D721Med (cell line): ENCODE measurements at regions not wholly inside any gene's neighbourhood (a gene's known extent, or its start where the extent isn't known, plus 50 kb on each side); places are given as distances from the start of the nearest gene placed in this dataset.
"Not testable (repeated sequence)": the region's sequence is repeated elsewhere in the genome, so short reads cannot be mapped to it uniquely, and the experiment has no call there.

Experiments used
- DNase-seq: peaks from one replicate; pipeline ENCODE4 v3.0.0; 2011; ENCODE audit warnings: low spot score; ENCODE audit not compliant: insufficient read length
- FAIRE-seq: peaks from 2 replicates; lab custom pipeline; 2011; peaks lifted over from hg19 to GRCh38; lab: Jason Lieb, UNC
- TF ChIP-seq, protein P1 (sequence below): IDR thresholded peaks from 2 replicates; pipeline ENCODE4 v1.5.1; 2012; ENCODE audit warnings: mild to moderate bottlenecking, control low read depth; ENCODE audit not compliant: insufficient read depth; ENCODE audit errors: missing control alignments

DNA sequence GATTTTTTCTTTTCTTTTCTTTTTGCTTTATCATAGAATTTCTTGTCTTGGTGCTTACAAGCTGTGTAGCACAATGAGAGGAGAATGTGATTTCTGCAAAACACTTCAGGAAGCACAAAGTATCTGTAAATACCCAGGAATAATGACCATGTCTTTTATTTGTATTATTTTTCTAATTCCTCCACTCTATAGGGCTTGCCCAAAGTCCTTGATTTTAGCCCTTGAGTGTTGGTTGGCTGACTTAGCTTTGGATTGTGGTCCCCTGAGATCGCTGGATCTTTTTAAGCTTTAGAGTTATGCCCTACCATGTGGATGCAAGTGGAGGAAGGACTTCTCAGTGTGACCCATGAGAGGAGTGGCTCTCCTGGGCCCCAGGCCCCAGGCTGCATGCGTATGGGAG lies 52.2 kb downstream of the HOXC4 start:
- not testable (repeated sequence) for FAIRE-seq

DNA sequence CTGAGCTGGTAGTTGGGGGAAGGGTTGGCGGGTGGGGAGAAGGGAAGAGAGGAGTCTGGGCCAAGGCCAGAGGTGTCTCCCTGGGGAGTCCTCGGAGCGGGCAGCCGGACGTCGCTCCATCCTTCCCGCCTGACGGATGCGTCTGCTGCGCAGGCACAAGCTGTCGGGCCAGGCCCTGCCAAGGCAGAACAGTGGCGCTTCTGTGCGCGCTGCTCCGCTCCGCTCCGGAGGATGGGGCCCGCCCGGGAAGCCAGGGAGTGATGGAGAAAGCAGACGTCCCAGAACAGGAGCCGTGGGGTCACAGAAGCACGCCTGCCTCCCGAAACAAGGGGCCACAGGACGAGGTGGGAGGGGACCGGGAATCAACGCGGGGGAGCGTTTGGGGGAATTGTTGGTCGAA lies 52.6 kb downstream of the HOXC4 start:
- not testable (repeated sequence) for DNase-seq, FAIRE-seq

More for the DNA sequence above, 52.2 kb downstream of the HOXC4 start:
- DNase-seq: not testable (repeated sequence)

DNA sequence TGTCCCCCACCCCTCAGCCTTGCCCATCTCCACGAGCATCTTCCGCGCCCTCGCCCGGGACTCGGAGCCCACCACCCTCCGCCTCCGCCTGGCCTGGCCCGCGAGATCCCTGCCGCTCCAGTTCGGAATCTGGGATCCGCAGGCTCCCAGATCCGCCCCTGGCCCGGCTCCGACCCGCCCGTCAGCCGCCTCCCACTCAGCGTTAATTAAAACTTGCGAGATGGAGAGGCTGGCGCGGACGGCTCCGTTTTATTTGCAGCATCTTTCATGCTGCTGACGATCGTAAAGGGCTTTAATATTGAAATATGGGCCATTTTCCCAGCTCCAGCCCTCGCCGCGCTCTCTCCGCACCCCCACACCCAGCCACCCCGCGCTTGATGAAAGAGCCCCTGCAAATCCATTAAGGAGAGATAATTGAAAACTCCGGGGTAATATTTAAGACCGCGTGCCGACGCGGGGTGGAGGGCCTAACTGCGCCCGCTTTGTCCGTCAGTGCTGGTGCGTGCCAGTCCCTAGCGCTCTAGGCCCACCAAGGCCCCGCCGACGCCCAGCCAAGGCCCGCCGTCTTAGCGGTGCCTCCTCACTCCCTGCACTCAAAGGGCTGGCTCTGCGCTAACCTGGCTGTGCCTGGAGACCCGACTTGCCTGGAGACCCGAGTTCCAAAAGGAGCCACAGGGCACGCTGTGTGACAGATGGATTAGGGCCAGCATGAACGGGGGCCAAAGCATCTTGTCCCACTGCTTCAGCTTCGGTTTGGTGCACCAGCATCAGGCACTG lies 53.4 kb downstream of the HOXC4 start:
- not testable (repeated sequence) for FAIRE-seq, DNase-seq

DNA sequence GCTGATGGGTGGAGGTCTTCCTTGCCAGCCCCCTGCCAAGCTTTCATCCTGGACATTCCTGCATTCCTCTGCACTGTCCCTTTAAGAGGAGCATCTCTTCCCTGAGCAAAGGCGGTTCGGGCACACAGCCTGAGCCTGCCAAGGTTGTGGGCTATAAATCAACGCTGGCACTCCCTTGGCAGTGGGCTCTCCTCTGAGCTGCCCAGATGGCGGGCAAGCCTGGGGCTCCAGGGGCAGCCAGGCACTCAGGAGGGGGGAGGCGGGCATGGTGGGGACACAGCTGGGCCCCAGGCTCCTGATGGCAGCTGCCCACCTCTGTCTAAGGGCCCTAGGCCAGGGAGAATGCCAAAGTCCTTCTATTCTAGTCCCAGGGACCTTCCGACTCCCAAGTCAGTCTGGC lies 58.7 kb downstream of the HOXC4 start:
- not testable (repeated sequence) for DNase-seq

DNA sequence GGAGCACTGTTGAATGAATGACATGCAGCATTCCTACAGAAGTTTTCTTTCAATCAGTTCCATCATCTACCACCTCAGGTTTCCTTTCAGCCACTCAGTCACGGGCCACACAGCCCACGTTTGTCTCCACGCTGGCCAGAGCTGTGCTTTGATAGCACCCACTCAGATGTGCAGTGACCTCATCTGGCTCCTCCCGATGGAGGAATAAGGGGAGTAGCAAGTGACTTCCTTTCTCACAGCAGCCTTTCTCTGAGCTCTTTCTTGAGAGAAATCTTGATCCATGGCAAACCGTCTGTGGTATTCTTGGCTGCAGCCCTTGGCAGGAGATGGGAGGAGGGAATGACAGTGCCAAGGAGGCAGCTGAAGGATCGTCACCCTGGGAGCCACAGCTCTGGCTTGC lies 62.4 kb downstream of the HOXC4 start:
- not testable (repeated sequence) for FAIRE-seq, DNase-seq

More for the DNA sequence above, 58.7 kb downstream of the HOXC4 start:
- FAIRE-seq: not testable (repeated sequence)

DNA sequence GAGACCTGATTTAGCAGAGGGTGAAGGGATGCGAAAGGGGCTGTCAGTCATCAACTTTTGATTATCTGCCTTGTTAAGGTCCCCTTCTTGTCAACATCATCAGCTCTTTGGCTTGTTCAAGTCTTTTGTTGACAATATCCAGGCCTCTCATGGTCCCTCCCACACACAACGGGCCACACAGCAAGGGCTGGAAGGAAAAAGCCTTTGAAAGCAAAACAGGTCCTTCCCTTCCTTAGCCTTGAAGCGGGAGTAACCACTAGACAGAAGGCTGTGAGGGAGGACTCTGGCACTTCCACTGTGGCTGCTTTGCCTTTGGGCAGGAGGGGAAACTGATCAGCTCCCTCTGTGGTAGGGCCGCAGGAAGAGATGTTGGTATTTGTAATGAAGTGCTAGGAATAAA lies 63.8 kb downstream of the HOXC4 start:
- not testable (repeated sequence) for DNase-seq, FAIRE-seq

DNA sequence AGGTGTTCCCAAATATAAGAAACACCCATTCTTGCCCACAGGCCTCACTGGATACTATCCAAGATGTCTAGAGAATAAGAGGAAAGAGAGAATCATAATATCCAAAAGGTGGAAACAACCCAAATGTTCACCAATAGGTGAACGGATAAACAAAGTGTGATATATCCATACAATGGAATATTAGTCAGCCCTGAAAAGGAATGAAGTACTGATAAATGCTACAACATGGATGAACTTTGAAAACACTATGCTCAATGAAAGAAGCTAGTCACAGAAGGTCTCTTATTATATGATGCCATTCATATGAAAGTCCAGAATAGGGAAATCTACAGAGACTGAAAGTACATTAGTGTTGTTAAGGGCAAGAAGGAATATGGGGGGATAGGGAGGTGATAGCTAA lies 65.4 kb downstream of the HOXC4 start:
- not testable (repeated sequence) for FAIRE-seq, DNase-seq

DNA sequence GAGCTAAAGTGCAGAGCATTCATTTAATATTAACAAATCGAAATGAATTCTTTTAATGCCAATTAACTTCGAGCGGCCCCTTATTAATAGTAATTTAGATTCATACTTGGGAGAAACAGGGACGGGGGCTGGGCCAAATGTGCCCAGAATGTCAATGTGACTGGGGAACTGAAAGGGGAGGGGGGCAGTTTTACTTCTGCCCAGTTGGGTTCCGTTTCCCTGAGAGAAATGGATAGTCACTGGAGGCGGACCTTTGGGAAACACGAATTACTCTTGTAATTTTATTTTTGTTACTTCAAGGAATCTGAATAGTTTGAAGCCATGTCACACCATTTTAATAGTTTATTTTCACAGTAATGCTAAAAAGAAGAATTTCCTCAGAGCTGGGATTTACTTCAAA lies 64.8 kb downstream of the SMUG1 start:
- DNase-seq, FAIRE-seq: not testable (repeated sequence)

DNA sequence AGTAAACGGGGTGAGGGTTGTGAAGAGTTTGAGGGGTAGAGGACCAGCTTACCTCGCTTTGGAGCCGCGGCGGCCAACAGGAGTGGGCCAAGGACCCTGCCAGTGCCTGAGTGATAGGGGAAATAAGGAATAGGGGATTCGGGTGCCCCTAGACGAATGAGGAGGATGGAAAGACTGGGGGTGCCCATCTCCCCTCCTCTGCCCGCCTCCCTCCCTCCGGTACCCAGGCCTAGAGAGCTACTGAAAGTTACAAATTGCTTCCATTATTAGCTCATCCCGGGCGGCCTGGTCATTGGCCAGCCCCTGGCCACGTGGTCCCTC lies 63.1 kb downstream of the SMUG1 start:
- DNase-seq, FAIRE-seq: not testable (repeated sequence)

DNA sequence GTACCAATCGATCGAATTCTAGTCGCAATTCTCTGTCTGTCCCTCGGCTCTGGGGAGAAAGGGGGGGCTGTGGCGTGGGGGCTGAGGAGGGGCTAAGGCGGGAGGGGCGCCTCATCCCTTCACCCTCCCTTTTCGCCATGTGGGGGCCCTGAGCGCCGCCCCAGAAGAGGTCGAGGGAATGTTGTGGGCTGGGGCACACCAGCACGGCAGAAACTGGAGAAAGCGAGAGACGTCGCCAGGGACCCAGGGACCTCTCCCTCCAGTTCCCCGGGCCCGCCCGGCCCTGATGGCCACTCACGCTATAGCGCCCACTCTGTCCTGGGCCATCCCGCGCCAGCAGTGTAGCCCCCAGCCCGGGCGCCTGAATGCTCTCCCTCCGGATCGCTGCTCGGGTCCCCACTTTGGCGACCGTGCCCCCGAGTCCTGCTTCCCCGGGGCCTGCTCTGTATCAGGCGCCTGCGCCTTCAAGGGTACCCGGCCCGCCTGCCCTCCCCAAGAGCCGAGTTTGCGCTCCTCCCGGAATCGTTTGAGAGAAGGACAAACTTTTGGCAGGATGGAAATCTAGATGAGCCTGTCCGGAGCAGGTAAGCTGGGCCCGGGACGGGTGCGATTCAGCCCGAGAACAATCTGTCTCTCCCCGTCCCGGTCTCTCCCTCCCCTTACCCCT lies 62.6 kb downstream of the SMUG1 start:
- TF ChIP-seq, protein P1, sequence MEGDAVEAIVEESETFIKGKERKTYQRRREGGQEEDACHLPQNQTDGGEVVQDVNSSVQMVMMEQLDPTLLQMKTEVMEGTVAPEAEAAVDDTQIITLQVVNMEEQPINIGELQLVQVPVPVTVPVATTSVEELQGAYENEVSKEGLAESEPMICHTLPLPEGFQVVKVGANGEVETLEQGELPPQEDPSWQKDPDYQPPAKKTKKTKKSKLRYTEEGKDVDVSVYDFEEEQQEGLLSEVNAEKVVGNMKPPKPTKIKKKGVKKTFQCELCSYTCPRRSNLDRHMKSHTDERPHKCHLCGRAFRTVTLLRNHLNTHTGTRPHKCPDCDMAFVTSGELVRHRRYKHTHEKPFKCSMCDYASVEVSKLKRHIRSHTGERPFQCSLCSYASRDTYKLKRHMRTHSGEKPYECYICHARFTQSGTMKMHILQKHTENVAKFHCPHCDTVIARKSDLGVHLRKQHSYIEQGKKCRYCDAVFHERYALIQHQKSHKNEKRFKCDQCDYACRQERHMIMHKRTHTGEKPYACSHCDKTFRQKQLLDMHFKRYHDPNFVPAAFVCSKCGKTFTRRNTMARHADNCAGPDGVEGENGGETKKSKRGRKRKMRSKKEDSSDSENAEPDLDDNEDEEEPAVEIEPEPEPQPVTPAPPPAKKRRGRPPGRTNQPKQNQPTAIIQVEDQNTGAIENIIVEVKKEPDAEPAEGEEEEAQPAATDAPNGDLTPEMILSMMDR: no peak
- DNase-seq: peak; percentile 70
- no peak for FAIRE-seq

DNA sequence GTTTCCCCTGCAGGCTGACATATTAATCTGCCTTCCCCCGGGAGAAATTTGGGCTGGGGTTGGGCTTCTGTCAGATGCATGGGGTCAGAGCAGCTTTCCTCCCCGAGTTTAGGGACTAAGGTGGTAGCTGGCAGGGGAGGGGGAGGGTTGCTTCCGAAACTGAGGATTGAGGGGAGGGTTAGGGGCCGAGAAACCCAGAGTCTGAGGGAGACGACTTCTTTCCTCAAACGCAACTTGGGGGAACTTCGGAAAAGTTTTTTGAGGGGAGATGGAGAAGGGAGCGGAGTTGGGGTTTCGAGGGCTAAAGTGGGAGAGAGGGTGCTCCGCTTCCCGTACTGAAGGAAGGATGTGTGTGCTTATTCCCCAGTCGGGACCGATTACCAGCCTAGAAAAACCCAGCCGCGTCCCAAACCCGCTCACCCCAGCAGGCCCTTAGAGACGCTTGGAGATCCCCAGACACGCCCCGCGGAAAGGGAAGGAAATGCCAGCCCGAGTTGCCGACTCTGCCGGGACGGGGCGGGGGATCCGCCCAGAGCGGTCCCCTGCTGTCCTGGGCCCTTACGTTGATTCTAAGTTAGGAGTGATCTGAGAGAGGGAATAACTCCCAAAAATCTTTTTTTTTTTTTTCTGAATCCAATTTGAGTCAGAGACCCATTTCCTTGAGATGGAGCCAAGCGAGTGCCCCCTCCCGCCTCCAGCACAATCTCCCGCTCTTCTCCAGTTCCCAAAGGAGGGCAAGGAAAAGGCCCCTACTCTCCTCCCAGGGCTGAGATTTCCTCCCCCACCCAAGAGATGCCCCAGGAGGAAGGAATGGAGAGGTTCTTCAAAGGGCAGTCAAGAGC lies 61.9 kb downstream of the SMUG1 start:
- DNase-seq (no peak), FAIRE-seq (no peak)
- TF ChIP-seq, protein P1: no peak
